B cell (primary cell): ENCODE measurements at regions not wholly inside any gene's neighbourhood (a gene's known extent, or its start where the extent isn't known, plus 50 kb on each side); places are given as distances from the start of the nearest gene placed in this dataset.

Experiments used
- ATAC-seq: fragments of 200-7000 bp; cut with Tn5 transposase; one replicate; pipeline ENCODE4 v1.10.0; 2021; ENCODE audit warnings: low read depth, mild to moderate bottlenecking, moderate number of reproducible peaks, moderate library complexity
- CTCF ChIA-PET: fragments of 350-600 bp; sonication (Branson Sonifier 250); formaldehyde crosslinking; loops from one replicate; lab custom pipeline; 2021; ENCODE audit warnings: antibody characterized with exemption, inconsistent platforms; lab: Charles Lee
- POLR2A ChIA-PET: fragments of 350-600 bp; sonication (Branson Sonifier 250); formaldehyde crosslinking; loops from one replicate; lab custom pipeline; 2021; ENCODE audit warnings: antibody characterized with exemption; lab: Charles Lee
- DNase-seq: peaks from one replicate; pipeline ENCODE4 v3.0.0; 2013
- H2AFZ ChIP-seq: 2 replicates; pipeline ENCODE4 v1.6.1; 2012; ENCODE audit warnings: mild to moderate bottlenecking, low read depth, low read length; ENCODE audit not compliant: insufficient read depth, poor library complexity, severe bottlenecking
- H3K27ac ChIP-seq, 2 donors: 1 replicate in 1 of 2; 2 replicates in 1 of 2; pipeline ENCODE4 v1.5.1; 2012 to 2013; ENCODE audit warnings: low read length in 2 of 2, mild to moderate bottlenecking in 2 of 2, moderate library complexity in 1 of 2
- H3K27me3 ChIP-seq, 4 experiments: fragments of 200-600 bp in 1 of 4; sonication (generic) in 1 of 4; replicated peaks in 1 of 4; 1 replicate in 2 of 4; 2 replicates in 2 of 4; pipeline versions ENCODE4 v1.6.1 to v1.7.0; 2013 to 2016; ENCODE audit warnings: low read length in 3 of 4, mild to moderate bottlenecking in 2 of 4, mixed read lengths in 1 of 4, moderate library complexity in 1 of 4; ENCODE audit not compliant: insufficient read depth in 4 of 4, control insufficient read depth in 3 of 4; ENCODE audit errors: control extremely low read depth in 1 of 4
- H3K36me3 ChIP-seq, 2 experiments: replicated peaks in 1 of 2; 1 replicate in 1 of 2; 2 replicates in 1 of 2; pipeline versions ENCODE4 v1.6.1 to v1.7.1; 2013; ENCODE audit warnings: low read length in 1 of 2; ENCODE audit not compliant: insufficient read depth in 2 of 2, control insufficient read depth in 1 of 2; ENCODE audit errors: control extremely low read depth in 1 of 2, extremely low read depth in 1 of 2
- H3K4me1 ChIP-seq, 2 donors: fragments of 200-600 bp in 1 of 2; sonication (generic) in 1 of 2; 1 replicate in 1 of 2; 2 replicates in 1 of 2; pipeline versions ENCODE4 v1.5.1 to v1.6.1; 2013 to 2017; ENCODE audit warnings: low read length in 2 of 2; ENCODE audit not compliant: control insufficient read depth in 2 of 2, insufficient read depth in 2 of 2
- H3K4me2 ChIP-seq: replicated peaks from 2 replicates; pipeline ENCODE3; 2012; ENCODE audit warnings: mild to moderate bottlenecking, low read depth, low read length; ENCODE audit not compliant: poor library complexity, severe bottlenecking
- H3K4me3 ChIP-seq, 5 experiments: fragments of 200-600 bp in 1 of 5; sonication (generic) in 1 of 5; 1 replicate in 3 of 5; 2 replicates in 2 of 5; pipeline versions ENCODE4 v1.5.1 to v1.7.0; 2011 to 2016; ENCODE audit warnings: low read length in 4 of 5, mild to moderate bottlenecking in 4 of 5, low read depth in 2 of 5, control low read depth in 1 of 5, moderate library complexity in 1 of 5; ENCODE audit not compliant: insufficient read depth in 1 of 5; ENCODE audit errors: control extremely low read depth in 1 of 5, extremely low read depth in 1 of 5
- H3K79me2 ChIP-seq: fragments of 200-600 bp; sonication (generic); one replicate; pipeline ENCODE4 v1.6.0; 2016; ENCODE audit warnings: low read length; ENCODE audit not compliant: control insufficient read depth, insufficient read depth
- H3K9ac ChIP-seq: fragments of 200-600 bp; sonication (generic); 2 replicates; pipeline ENCODE4 v1.6.1; 2017; ENCODE audit warnings: mild to moderate bottlenecking, low read length, moderate library complexity
- H3K9me3 ChIP-seq, 3 donors: one replicate each; pipeline versions ENCODE4 v1.6.1 to v1.7.1; 2013; ENCODE audit warnings: low read length in 2 of 3; ENCODE audit not compliant: control insufficient read depth in 2 of 3, insufficient read depth in 1 of 3; ENCODE audit errors: control extremely low read depth in 1 of 3
- H4K20me1 ChIP-seq: 2 replicates; pipeline ENCODE4 v1.6.0; 2012; ENCODE audit warnings: mild to moderate bottlenecking, low read length; ENCODE audit not compliant: insufficient read depth, control insufficient read depth, poor library complexity, severe bottlenecking
- H3K27ac Mint-ChIP-seq: one replicate; pipeline ENCODE4 v1.8.0; 2021; ENCODE audit warnings: mixed read lengths
- H3K27me3 Mint-ChIP-seq: one replicate; pipeline ENCODE4 v1.8.0; 2021; ENCODE audit warnings: mixed read lengths
- H3K4me1 Mint-ChIP-seq: one replicate; pipeline ENCODE4 v1.8.0; 2021; ENCODE audit warnings: mixed read lengths
- H3K4me3 Mint-ChIP-seq: one replicate; pipeline ENCODE4 v1.8.0; 2021; ENCODE audit warnings: mixed read lengths
- H3K9me3 Mint-ChIP-seq: one replicate; pipeline ENCODE4 v1.8.0; 2022; ENCODE audit warnings: mixed read lengths; ENCODE audit not compliant: insufficient read depth
- EZH2 ChIP-seq: IDR thresholded peaks from 2 replicates; pipeline ENCODE4 v1.6.1; 2012; ENCODE audit warnings: borderline replicate concordance, low read depth, mild to moderate bottlenecking, moderate library complexity, low read length; ENCODE audit not compliant: insufficient read depth, poor library complexity, severe bottlenecking
- WGBS: methylation state at CpG from one replicate; pipeline ENCODE4 v1.1.5; 2013; ENCODE audit warnings: missing lambda C conversion rate; ENCODE audit not compliant: insufficient coverage; 5-methylcytosine and 5-hydroxymethylcytosine counted together
- intact Hi-C: fragments of 100-400 bp; cut with micrococcal nuclease; formaldehyde crosslinking; loops from one replicate; pipeline ENCODE4 v1.10.0; 2022
- TF ChIP-seq, protein P1 (sequence below): fragments of 200-600 bp; IDR thresholded peaks from one replicate; pipeline ENCODE4 v1.8.0; 2022; ENCODE audit warnings: antibody characterized with exemption, mild to moderate bottlenecking

DNA sequence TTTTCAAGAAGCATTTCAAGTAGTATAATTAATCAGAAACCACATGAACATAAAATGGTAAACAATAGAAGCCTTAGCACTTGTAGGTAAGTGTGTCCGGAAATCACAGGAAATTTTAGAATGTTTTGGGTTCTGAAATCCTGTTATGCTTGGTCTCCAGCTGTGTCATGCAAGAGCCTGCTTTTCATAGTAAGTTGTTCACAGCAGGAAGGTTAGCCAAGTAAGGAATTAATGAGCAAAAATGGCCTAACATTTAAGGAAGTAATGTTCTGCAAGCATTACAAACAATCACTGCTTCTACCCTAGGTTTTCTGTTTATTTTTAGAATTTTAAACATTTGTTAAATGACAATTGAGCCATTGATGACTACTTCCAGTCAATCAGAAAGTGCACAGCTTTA, 669.5 kb downstream of the SLCO4C1 start:
- H2AFZ ChIP-seq: no peak overlapping the region
- 83% methylated on average over 1 of the region's 1 CpG for WGBS
- H3K9ac ChIP-seq: no peak overlapping the region
- H4K20me1 ChIP-seq: no peaks in the 10 kb centered on the region
- H3K9me3 ChIP-seq: peaks cover 0 to 1% (median 0%) of the 10 kb centered on the region in 3 donors
- Mint-ChIP-seq H3K4me1 (no peaks in the 10 kb centered on the region), H3K4me3 (no peak overlapping the region), H3K27me3 (no peaks in the 10 kb centered on the region), H3K9me3 (peaks cover 2% of the 10 kb centered on the region), H3K27ac (no peak overlapping the region)
- TF ChIP-seq, protein P1, sequence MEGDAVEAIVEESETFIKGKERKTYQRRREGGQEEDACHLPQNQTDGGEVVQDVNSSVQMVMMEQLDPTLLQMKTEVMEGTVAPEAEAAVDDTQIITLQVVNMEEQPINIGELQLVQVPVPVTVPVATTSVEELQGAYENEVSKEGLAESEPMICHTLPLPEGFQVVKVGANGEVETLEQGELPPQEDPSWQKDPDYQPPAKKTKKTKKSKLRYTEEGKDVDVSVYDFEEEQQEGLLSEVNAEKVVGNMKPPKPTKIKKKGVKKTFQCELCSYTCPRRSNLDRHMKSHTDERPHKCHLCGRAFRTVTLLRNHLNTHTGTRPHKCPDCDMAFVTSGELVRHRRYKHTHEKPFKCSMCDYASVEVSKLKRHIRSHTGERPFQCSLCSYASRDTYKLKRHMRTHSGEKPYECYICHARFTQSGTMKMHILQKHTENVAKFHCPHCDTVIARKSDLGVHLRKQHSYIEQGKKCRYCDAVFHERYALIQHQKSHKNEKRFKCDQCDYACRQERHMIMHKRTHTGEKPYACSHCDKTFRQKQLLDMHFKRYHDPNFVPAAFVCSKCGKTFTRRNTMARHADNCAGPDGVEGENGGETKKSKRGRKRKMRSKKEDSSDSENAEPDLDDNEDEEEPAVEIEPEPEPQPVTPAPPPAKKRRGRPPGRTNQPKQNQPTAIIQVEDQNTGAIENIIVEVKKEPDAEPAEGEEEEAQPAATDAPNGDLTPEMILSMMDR: no peak
- no peak for TF ChIP-seq EZH2
- no peak overlapping the region for H3K4me2 ChIP-seq
- no peaks in the 10 kb centered on the region for H3K79me2 ChIP-seq
- no peaks in the 10 kb centered on the region for H3K27me3 ChIP-seq
- H3K4me1 ChIP-seq: no peaks in the 10 kb centered on the region
- H3K36me3 ChIP-seq: no peaks in the 10 kb centered on the region
- no peak overlapping the region for H3K27ac ChIP-seq
- ATAC-seq (no peak), DNase-seq (no peak)
- CTCF ChIA-PET: no interaction called here
- intact Hi-C loops: no loop called here
- POLR2A ChIA-PET: no interaction called here
- H3K4me3 ChIP-seq: no peak overlapping the region

DNA sequence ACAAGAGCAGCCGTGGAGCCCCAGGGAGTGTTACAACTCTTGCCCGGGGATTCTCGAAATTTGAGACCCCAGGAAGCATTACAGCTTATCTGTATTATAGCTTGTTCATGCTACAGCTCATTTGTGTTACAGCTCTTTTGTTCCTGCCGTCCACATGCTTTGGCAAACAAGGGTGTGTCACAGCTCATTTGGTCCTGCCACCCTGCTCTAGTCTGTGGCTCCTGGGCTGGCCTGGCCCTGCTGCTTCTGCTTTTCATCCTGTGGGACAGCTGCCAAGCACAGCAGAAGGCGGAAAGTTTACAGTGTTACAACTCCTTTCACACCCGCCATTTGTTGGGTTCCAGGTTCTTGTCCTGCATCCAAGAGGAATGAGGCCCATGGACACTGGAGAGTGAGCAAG, 685.0 kb downstream of the SLCO4C1 start:
- H3K27ac ChIP-seq: no peak overlapping the region
- H3K4me2 ChIP-seq: no peak overlapping the region
- Mint-ChIP-seq H3K9me3 (no peaks in the 10 kb centered on the region), H3K27me3 (no peaks in the 10 kb centered on the region), H3K4me1 (no peaks in the 10 kb centered on the region), H3K4me3 (no peak overlapping the region), H3K27ac (no peak overlapping the region)
- H3K9me3 ChIP-seq: peaks cover 0 to 2% (median 0%) of the 10 kb centered on the region in 3 donors
- DNase-seq: no peak
- 97% methylated on average over 6 of the region's 6 CpGs for WGBS
- POLR2A ChIA-PET: no interaction called here
- CTCF ChIA-PET: interaction anchor here (1.2 kb wide), 1 partner anchor 32 kb away, joined by 3 read pairs; no protein-coding TSS in a partner anchor
- no peak overlapping the region for H2AFZ ChIP-seq
- no peak overlapping the region for H3K4me3 ChIP-seq
- no peaks in the 10 kb centered on the region for H3K4me1 ChIP-seq
- TF ChIP-seq, protein P1: no peak
- no peak for TF ChIP-seq EZH2
- no peak overlapping the region for H3K9ac ChIP-seq
- no peak for ATAC-seq
- no peaks in the 10 kb centered on the region for H4K20me1 ChIP-seq
- H3K27me3 ChIP-seq: no peaks in the 10 kb centered on the region
- H3K36me3 ChIP-seq: no peaks in the 10 kb centered on the region
- intact Hi-C loops: no loop called here
- H3K79me2 ChIP-seq: no peaks in the 10 kb centered on the region
